Right renal pelvis (tissue), 4 donors: ENCODE measurements at regions not wholly inside any gene's neighbourhood (a gene's known extent, or its start where the extent isn't known, plus 50 kb on each side); places are given as distances from the start of the nearest gene placed in this dataset.
"Not testable (repeated sequence)": the region's sequence is repeated elsewhere in the genome, so short reads cannot be mapped to it uniquely, and the experiment has no call there.

ENCODE experiments used
- DNase-seq, 4 donors: peaks; one replicate each; pipeline ENCODE4 v3.0.0-alpha.2; 2013; ENCODE audit warnings: low read depth in 4 of 4, low spot score in 3 of 4, missing footprints in 1 of 4

DNA sequence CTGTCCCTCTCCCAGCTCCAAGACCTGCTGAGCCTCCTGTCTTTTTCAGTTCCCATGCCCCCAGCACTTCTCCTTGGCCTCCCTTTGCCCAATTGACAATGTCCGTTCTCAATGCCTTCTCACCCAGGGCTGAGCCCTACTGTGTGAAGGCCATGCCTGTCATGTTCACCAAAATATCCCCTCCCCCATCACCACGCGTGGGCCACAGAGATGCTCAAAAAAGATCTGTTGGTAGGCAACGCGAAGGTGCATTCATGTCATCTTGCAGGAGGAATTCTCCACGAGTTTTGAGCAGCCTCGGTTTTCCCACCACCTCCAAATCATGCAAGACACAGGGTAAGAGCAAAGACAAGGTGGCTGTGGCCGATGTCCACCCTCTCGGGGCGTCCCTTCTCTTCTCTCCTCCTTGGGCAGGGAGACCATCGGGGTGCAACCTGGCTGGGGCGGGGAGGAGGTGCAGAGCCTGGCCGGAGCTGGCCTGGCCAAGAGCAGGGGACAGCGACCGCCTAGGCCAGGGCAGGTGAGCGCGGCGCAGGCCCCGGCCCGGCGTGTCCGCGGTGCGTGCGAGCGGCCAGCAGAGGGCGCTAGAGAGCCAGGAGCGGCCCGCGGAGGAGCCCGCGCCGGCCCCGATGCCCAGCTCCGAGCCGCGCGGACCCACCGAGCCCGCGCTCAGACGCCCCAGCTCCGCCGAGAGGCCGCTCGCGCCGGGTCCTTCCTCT is 56.3 kb upstream of the KRTAP5-11 start:
- peak in 3 of 4 donors; percentile 22 to 50 (median 36) for DNase-seq

- DNase-seq: peak in 1 of 4 donors; percentile 26
Measured at GRCh38 chr11:71639520-71639849, 56.8 kb upstream of the KRTAP5-11 start.

DNA sequence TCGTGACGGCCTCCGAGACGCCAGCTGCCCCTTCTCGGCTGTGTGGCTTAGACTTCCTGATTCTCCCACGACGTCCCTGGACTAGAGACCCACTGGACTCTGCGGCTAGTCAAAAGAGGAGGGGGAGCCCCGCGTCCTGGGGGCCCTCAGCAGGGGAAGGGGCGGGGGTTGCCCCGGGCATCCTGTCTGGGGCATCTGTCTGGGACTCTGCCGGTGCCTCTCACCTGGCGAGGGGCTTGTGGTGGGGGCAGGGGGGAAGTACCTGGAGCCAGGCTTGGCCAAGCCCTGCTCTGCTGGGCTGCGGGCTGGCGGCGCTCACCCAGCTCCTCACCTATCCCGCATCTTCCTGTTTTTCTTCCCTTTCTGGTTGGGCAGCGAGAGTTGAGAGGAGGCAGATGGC is 57.2 kb upstream of the KRTAP5-11 start:
- not testable (repeated sequence) for DNase-seq

- DNase-seq: not testable (repeated sequence)
Measured at GRCh38 chr11:71647078-71647477, 64.4 kb upstream of the KRTAP5-11 start.

DNA sequence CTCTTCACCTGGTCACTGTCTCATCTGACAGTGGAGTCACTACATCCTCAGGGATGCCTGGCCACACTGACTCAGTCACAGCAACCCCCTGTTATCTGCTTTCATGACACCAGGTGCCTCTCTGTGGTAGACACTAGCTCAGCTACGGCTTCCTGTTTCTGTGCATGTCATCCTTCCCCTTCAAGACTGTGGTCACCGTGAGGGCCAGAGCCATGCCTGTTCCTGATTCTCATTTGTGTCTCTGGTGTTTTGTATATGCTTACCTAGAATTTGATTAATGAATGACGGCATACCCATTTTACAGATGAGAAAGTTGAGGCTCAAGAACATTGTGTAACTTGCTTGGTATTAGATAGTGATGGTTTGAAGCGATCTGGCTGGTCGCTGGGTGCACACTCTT is 70.3 kb upstream of the KRTAP5-11 start:
- not testable (repeated sequence) for DNase-seq

GRCh38 chr11:71654423-71654822 is 71.7 kb upstream of the KRTAP5-11 start:
- DNase-seq: not testable (repeated sequence)

GRCh38 chr11:71655041-71655440 is 72.4 kb upstream of the KRTAP5-11 start:
- DNase-seq: not testable (repeated sequence)

DNA sequence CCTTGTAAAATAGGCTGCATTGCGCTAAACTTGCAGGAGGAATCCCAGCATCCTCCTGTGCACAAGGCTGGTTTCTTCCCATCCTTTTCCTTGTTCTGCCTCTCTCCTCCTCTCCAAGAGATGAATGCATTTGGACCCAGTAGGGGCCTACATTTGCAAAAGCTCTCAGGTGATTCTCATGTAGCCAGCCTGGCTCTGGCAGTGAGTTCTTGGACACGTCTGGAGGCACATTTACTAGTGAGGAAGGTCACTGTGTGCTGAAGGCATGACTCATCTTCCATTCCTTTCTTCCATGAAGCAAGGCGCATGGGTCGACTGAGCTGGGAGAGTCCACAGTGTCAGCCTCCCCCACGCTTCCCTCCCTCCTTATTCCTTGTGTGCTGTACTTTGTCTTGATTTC is 73.8 kb upstream of the KRTAP5-11 start:
- not testable (repeated sequence) for DNase-seq

DNA sequence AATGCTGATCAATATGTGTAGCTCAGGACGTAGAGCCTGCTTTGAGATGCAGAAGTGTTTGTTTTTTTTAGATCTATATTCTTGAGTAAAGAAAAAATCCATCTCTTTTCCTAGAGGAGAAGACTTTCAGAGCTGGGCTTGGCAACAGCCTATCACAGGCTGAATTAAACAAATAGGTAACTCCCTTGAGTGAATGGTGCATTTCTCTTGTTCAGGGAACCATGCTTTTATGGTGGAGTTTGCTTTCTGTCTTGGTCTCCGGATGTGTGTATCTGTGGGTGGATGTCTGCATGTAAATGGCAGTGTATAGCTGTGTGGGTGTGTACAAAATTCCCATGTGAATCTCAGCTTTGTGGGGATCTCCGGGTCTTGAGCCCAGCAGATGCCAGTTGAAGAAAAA is 82.3 kb upstream of the KRTAP5-11 start:
- not testable (repeated sequence) for DNase-seq

DNA sequence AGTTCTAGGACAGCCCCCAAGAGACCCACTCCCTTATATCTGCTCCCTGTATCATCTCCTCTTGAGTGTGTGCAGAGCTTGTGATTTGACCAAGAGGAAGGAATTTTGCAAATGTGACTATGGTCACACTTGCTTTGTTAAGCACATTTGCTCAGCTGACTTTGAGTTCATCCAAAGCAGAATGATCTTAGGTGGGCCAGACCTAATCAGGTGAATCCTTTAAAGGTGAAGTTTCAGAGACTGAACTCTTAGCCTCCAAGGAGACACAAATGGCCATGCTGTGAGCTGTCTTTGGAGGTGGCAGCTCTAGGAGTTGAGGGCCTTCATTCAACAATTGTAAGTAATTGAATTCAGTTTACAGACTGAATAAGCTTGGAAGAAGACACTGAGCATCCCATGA is 115.4 kb upstream of the KRTAP5-11 start:
- not testable (repeated sequence) for DNase-seq

GRCh38 chr11:71698961-71699360 is 116.3 kb upstream of the KRTAP5-11 start:
- not testable (repeated sequence) for DNase-seq

GRCh38 chr11:71701435-71702291 is 119.0 kb upstream of the KRTAP5-11 start:
- DNase-seq: not testable (repeated sequence)

- DNase-seq: not testable (repeated sequence)
Measured at GRCh38 chr11:71705086-71705737, 122.5 kb upstream of the KRTAP5-11 start.

GRCh38 chr11:71705738-71706432 is 123.2 kb upstream of the KRTAP5-11 start:
- DNase-seq: not testable (repeated sequence)

DNA sequence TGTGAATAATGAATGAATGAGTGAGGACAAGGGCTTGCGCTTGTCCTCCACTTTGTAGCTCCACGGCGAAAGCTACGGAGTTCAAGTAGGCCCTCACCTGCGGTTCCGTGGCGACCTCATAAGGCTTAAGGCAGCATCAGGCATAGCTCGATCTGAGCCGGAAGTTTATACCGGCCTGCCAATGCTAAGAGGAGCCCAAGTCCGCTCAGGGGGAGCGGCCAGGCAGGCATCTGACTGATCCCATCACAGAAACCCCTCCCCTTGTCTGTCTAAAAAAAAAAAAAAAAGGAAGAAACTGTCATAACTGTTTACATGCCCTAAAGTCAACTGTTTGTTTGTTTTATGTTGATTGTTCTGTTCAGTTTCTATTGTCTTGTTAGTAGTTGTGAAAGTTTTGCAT is 124.4 kb upstream of the KRTAP5-11 start:
- not testable (repeated sequence) for DNase-seq

DNA sequence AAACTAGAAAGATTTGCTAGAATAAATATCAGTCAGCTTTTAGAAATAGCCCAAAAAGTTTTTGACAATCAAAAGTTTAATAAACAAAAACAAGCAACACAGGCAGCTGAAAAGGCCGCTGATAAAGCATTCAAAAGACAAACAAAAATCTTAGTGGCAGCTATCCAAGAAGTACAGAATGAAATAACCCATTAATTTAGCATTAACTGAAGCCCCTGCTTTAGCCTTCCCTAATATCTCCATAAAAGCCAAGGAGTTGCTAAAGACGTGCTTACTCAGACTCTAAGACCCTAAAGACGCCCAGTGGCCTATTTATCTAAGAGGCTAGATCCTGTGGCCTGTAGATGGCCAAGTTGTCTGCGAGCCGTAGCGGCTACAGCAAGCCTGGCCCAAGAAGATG is 123.5 kb upstream of the DEFB108B start:
- not testable (repeated sequence) for DNase-seq

GRCh38 chr11:71710171-71710671 is 122.8 kb upstream of the DEFB108B start:
- DNase-seq: peak in 3 of 4 donors; percentile 18 to 38 (median 22)

GRCh38 chr11:71710701-71711385 is 122.2 kb upstream of the DEFB108B start:
- not testable (repeated sequence) for DNase-seq

- DNase-seq: not testable (repeated sequence)
Measured at GRCh38 chr11:71712350-71712749, 120.7 kb upstream of the DEFB108B start.

DNA sequence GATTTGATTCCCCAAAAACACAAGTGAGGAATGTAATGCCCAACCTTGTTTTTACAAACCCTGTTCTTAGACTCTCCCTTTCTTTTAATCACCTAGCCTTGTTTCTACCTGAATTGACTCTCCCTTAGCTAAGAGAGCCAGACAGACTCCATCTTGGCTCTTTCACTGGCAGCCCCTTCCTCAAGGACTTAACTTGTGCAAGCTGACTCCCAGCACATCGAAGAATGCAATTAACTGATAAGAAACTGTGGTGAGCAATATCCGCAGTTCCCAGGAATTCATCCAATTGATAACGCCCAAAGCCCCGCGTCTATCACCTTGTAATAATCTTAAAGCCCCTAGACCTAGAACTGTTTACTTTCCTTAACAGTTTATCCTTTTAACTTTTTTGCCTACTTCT is 120.2 kb upstream of the DEFB108B start:
- not testable (repeated sequence) for DNase-seq
